Esophagus squamous epithelium (tissue), 5 donors: ENCODE measurements at regions not wholly inside any gene's neighbourhood (a gene's known extent, or its start where the extent isn't known, plus 50 kb on each side); places are given as distances from the start of the nearest gene placed in this dataset.

ENCODE experiments used
- DNase-seq: peaks from one replicate; lab custom pipeline; 2025; lab: John Stamatoyannopoulos, UW
- H3K27ac ChIP-seq, 4 donors: fragments of 200-600 bp; sonication (generic); one replicate each; pipeline ENCODE4 v1.5.1; 2016 to 2019; ENCODE audit warnings: mild to moderate bottlenecking in 1 of 4
- H3K27me3 ChIP-seq, 4 donors: fragments of 200-600 bp; sonication (generic); 1 replicate in 3 of 4; 2 replicates in 1 of 4; pipeline versions ENCODE4 v1.5.1 to v1.6.0; 2017 to 2021; ENCODE audit warnings: antibody characterized with exemption in 1 of 4
- H3K36me3 ChIP-seq, 3 donors: fragments of 200-600 bp; sonication (generic); one replicate each; pipeline ENCODE4 v1.5.1; 2016 to 2019
- H3K4me1 ChIP-seq, 3 donors: fragments of 200-600 bp; sonication (generic); one replicate each; pipeline ENCODE4 v1.5.1; 2017 to 2019
- H3K4me3 ChIP-seq, 4 donors: fragments of 200-600 bp; sonication (generic); 1 replicate in 3 of 4; 2 replicates in 1 of 4; pipeline ENCODE4 v1.5.1; 2016 to 2019; ENCODE audit warnings: mild to moderate bottlenecking in 2 of 4, moderate library complexity in 1 of 4
- H3K9me3 ChIP-seq, 3 donors: fragments of 200-600 bp; sonication (generic); one replicate each; pipeline ENCODE4 v1.5.1; 2016 to 2019
- CTCF ChIP-seq, 6 experiments: fragments of 450-650 bp in 4 of 6; fragments of 200-600 bp in 2 of 6; sonication (generic) in 2 of 6; IDR thresholded peaks; one replicate each; pipeline ENCODE4 v1.5.1; 2016 to 2019; ENCODE audit warnings: antibody characterized with exemption in 6 of 6, mild to moderate bottlenecking in 4 of 6, moderate library complexity in 4 of 6
- POLR2A ChIP-seq, 4 donors: fragments of 450-650 bp; IDR thresholded peaks; one replicate each; pipeline ENCODE4 v1.6.1; 2017; ENCODE audit warnings: antibody characterized with exemption in 4 of 4, mild to moderate bottlenecking in 4 of 4, moderate library complexity in 3 of 4
- WGBS, 2 donors: methylation state at CpG; one replicate each; pipeline ENCODE4 v1.1.5; 2018; 5-methylcytosine and 5-hydroxymethylcytosine counted together
- intact Hi-C: fragments of 100-400 bp; cut with DNase I; formaldehyde crosslinking; loops from one replicate; pipeline ENCODE4 v1.15.0; 2022
- donor health status: DM: yes; HTN: yes; CAD: no.

GRCh38 chr6:9431945-9432344, 982.9 kb downstream of the TFAP2A start:
- 83 to 96% methylated on average over 4 of the region's 4 CpGs for WGBS, 2 donors

GRCh38 chr6:9428421-9429172, 986.3 kb downstream of the TFAP2A start:
- Histone ChIP-seq H3K36me3 (no peaks in the 10 kb centered on the region), H3K4me1 (no peaks in the 10 kb centered on the region), H3K9me3 (no peaks in the 10 kb centered on the region), H3K4me3 (no peak overlapping the region), H3K27ac (no peak overlapping the region), H3K27me3 (no peaks in the 10 kb centered on the region)
- no peak for DNase-seq
- WGBS, 2 donors: 59 to 88% methylated on average over 2 of the region's 2 CpGs
- TF ChIP-seq POLR2A (IDR thresholded peaks at IDR 0.05) (no peak), CTCF (IDR thresholded peaks at IDR 0.05) (no peak)
- intact Hi-C loops: no loop called here

More at GRCh38 chr6:9431945-9432344, 982.9 kb downstream of the TFAP2A start:
- intact Hi-C loops: no loop called here
- no peak overlapping the region for H3K27ac ChIP-seq
- DNase-seq: no peak
- H3K27me3 ChIP-seq: no peaks in the 10 kb centered on the region
- TF ChIP-seq POLR2A (IDR thresholded peaks at IDR 0.05) (no peak), CTCF (IDR thresholded peaks at IDR 0.05) (no peak)
- H3K9me3 ChIP-seq: no peaks in the 10 kb centered on the region
- H3K4me3 ChIP-seq: no peak overlapping the region
- no peaks in the 10 kb centered on the region for H3K4me1 ChIP-seq
- H3K36me3 ChIP-seq: no peaks in the 10 kb centered on the region

- Histone ChIP-seq H3K27ac (no peak overlapping the region), H3K4me1 (no peaks in the 10 kb centered on the region), H3K27me3 (no peaks in the 10 kb centered on the region), H3K4me3 (no peak overlapping the region), H3K9me3 (no peaks in the 10 kb centered on the region), H3K36me3 (no peaks in the 10 kb centered on the region)
- TF ChIP-seq POLR2A (IDR thresholded peaks at IDR 0.05) (no peak), CTCF (IDR thresholded peaks at IDR 0.05) (no peak)
- 89 to 90% methylated on average over 2 of the region's 2 CpGs for WGBS, 2 donors
- intact Hi-C loops: no loop called here
- DNase-seq: no peak
Observed at GRCh38 chr6:9422138-9422537, 986.8 kb upstream of the SLC35B3 start.

- Histone ChIP-seq H3K9me3 (no peaks in the 10 kb centered on the region), H3K4me3 (no peak overlapping the region), H3K36me3 (no peaks in the 10 kb centered on the region), H3K4me1 (no peaks in the 10 kb centered on the region), H3K27ac (no peak overlapping the region), H3K27me3 (no peaks in the 10 kb centered on the region)
- WGBS, 2 donors: 47 to 71% methylated on average over 6 of the region's 6 CpGs
- TF ChIP-seq CTCF (IDR thresholded peaks at IDR 0.05) (no peak), POLR2A (IDR thresholded peaks at IDR 0.05) (no peak)
- DNase-seq: no peak
- intact Hi-C loops: no loop called here
Observed at GRCh38 chr6:9420316-9421015, 985.1 kb upstream of the SLC35B3 start.

GRCh38 chr6:9417400-9417799, 982.1 kb upstream of the SLC35B3 start:
- TF ChIP-seq POLR2A (IDR thresholded peaks at IDR 0.05) (no peak), CTCF (IDR thresholded peaks at IDR 0.05) (no peak)
- Histone ChIP-seq H3K27ac (no peak overlapping the region), H3K9me3 (no peaks in the 10 kb centered on the region), H3K4me1 (no peaks in the 10 kb centered on the region), H3K4me3 (no peak overlapping the region), H3K27me3 (no peaks in the 10 kb centered on the region), H3K36me3 (no peaks in the 10 kb centered on the region)
- WGBS, 2 donors: 50 to 82% methylated on average over 2 of the region's 2 CpGs
- intact Hi-C loops: no loop called here
- no peak for DNase-seq
